ENCODE measurements at regions not wholly inside any gene's neighbourhood (a gene's known extent, or its start where the extent isn't known, plus 50 kb on each side); places are given as distances from the start of the nearest gene placed in this dataset.

DNA sequence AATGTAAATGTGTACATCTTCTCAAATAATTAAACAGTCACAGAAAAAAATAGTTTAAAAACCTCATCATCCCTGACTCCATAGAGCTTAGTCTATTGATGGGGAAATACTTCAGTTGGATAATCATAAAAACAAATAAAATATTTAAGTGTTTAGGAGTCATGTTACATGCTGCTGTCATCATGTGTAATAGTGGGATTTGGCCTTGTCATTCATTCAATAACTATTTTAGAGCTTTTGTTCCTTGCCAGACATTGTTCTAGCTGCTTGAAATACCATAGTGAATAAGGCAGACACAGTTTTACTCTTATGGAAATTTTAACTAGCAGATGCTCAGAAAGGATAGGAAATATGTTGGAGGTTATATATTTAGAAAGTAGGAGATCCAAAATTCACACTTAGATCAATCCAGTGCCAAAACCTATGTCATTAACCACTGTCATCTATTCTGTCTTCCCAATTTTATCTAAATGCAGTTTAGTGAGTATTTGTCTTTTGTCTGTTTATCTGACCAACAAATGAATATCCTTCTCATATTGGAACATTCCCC lies 324.7 kb downstream of the CASP12 start:
- DNase-seq, result no peak
- in situ Hi-C loops (cut with HindIII; ENCODE audit: low pct_ligation_motif_present, low pct_unique_long_range_greater_than_20kb, low sequenced_read_pairs), result no loop called here

DNA sequence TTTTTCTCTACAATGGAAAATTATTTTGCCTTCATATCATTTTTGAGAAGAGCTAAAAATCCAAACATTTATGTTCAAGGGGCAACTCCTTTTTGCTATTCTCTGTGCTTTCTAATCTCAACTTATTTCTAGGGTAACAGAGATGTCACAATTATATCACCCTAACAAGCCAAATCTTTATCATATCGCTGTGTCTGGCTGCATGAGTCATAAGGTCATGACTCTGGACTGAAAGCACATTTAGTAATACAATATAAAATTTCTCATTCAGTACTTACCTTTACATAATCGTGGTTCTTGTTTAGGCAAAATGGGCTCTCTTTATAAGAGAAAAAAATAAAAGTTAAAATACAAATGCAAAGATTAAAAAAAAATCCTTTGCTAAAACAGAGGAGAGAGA lies 326.0 kb downstream of the CASP12 start:
- in situ Hi-C loops (cut with HindIII; ENCODE audit: low pct_ligation_motif_present, low pct_unique_long_range_greater_than_20kb, low sequenced_read_pairs), result no loop called here

DNA sequence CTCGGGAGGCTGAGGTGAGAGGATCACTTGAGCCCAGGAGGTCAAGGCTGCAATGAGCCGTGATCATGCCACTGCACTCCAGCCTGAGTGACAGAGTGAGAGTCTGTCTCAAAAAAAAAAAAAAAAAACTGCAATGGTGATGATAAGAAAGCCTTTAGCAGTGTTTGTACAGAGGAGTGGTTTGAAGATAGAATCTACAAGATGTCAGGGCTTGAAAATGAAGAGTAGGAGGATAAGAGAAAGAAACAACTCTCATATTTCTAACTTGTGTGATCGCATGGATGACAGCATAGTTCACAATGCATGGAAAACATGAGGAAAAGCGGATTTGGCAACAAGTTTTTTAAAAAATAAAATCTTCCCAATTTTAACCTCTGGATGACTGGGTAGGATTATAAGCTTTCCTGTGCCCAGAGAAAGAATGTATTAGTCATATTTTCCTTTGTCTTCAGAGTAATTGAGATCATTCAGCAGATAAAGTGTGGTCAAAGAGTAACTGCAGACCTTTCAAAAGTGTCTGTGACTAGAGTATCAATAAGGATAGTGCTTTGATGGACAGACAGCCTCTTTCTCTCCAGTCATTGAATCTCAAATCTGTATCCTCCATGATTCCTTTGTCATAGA lies 328.1 kb downstream of the CASP12 start:
- no peak for DNase-seq
- in situ Hi-C loops (cut with HindIII; ENCODE audit: low pct_ligation_motif_present, low pct_unique_long_range_greater_than_20kb, low sequenced_read_pairs), result no loop called here

More for the DNA sequence above, 326.0 kb downstream of the CASP12 start:
- DNase-seq, result no peak

DNA sequence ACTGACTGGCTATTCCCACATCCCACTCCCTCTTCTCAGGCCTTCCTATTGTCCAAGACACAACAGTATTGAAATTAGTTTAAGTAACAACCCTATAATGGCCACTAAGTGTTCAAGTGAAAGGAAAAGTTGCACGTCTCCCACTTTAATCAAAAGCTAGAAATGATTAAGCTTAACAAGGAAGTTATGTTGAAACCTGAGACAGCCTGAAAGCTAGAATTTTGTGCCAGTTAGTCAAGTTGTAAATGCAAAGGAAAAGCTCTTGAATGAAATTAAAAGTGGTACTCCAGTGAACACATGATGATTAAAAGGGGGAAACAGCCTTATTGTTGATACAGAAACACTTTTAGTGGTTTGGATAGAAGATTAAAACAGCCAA lies 332.7 kb downstream of the CASP12 start:
- no peak for DNase-seq
- in situ Hi-C loops (cut with HindIII; ENCODE audit: low pct_ligation_motif_present, low pct_unique_long_range_greater_than_20kb, low sequenced_read_pairs), result no loop called here

DNA sequence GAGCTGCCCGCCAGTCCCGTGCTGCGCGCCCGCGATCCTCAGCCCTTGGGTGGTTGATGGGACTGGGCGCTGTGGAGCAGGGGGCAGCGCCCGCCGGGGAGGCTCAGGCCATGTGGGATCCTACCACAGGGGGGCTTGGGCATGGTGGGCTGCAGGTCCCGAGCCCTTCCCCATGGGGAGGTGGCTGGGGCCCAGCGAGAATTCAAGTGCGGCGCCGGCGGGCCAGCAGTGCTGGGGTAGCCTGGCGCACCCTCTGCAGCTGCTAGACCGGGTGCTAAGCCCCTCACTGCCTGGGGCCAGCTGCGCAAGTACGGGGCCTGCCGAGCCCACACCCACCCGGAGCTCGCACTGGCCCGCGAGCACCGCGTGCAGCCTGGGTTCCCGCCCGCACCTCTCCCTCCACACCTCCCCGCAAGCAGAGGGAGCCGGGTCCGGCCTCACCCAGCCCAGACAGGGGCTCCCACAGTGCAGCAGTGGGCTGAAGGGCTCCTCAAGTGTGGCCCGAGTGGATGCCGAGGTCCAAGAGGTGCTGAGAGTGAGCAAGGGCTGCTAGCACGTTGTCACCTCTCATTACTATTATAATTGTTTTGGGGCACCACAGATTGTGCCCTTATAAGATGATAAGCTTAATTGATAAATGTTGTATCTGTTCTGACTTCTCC lies 333.2 kb downstream of the CASP12 start:
- in situ Hi-C loops (cut with HindIII; ENCODE audit: low pct_ligation_motif_present, low pct_unique_long_range_greater_than_20kb, low sequenced_read_pairs), result no loop called here
- no peak for DNase-seq

DNA sequence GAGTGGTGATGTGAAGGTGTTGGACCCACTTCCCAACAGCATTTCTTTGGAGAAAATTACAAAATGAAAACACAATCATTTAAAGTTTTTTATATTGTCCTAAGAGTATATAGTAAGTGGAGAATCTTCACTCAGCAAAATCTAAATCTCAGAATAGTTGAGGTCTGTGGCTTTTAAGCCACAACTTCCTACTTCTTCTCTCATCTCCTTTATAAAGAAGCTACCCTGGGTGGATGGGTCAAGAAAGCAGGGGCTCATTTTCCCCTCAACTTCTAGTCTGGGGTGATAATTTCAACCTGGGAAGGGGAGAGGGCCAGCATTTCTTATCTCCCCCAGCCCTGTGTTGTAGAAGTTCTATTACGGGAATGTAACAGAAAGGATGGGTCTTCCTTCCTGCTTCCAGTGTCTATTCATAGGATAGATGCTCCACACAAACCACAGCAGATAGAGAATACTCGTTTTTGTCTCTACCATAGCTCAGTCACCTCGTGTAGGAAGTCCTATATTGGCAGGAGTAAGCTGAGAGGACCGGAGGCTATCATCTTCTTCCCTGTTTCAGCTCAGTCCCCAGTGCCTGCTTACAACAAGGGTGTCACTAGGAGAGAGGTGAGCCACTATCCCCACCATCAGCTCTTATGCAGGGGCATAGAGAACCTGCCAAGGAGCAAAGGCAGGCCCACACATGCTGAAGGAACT lies 341.5 kb downstream of the CASP12 start:
- DNase-seq, result no peak
- in situ Hi-C loops (cut with HindIII; ENCODE audit: low pct_ligation_motif_present, low pct_unique_long_range_greater_than_20kb, low sequenced_read_pairs), result no loop called here

DNA sequence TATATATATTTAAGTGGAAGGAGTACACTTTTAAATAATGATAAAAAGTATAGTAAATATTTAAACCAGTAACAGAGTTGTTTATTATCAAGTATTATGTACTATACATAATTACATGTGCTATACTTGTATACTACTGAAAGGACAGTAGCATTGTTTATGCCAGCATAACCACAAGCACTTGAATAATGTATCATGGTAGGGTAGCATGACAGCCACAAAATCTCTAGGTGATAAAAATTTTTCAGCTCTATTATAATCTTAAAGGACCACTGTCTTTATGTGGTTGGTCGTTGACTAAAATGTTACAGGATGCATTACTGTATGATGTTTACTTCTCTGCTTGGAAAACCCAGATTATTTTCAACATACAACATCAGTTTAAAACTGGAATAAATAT lies 349.2 kb downstream of the CASP12 start:
- in situ Hi-C loops (cut with HindIII; ENCODE audit: low pct_ligation_motif_present, low pct_unique_long_range_greater_than_20kb, low sequenced_read_pairs), result no loop called here
- no peak for DNase-seq

DNA sequence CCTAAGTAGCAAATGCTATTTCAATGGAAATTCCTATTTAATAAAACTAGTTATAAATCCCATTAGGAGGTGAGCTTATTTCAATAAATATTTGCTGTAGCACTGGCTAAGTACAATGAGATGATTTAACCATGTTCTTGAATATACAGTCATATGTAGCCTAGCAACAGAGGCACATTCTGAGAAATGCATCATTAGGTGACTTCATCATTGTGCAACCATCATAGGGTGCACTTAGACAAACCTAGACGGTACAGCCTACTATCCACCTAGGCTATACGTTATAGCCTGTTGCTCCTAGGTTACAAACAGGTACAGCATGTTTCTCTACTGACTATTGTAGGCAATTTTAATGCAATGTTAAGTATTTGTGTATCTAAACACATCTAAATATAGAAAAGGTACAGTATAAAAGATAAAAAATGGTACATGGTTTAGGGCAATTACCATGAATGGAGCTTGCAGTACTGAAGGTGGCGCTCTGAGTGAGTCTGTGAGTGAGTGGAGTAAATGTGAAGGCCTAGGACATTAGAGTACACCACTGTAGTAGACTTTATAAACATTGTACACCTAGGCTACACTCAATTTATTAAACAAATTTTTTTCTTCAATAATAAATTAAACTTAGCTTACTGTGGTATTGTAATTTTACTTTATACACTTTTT lies 350.1 kb downstream of the CASP12 start:
- in situ Hi-C loops (cut with HindIII; ENCODE audit: low pct_ligation_motif_present, low pct_unique_long_range_greater_than_20kb, low sequenced_read_pairs), result no loop called here
- peak; percentile 3 for DNase-seq

DNA sequence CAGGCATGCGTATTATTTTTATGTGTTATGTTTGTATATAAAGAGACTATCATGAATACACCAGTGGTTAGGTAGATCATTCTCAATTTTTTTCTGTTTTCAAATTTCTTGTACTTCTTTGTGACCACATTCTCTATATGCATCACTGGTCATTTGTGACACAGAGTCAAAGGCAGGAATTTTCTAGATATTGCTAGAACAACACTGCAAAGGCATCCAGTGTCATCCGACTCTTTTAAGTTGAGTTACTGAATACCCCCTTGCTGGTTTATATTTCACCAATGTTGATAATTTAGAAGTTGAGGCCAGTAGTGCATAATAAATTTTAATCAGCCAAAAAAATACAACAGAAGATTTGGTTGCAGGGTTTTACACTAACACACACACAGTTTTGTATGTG lies 351.8 kb downstream of the CASP12 start:
- in situ Hi-C loops (cut with HindIII; ENCODE audit: low pct_ligation_motif_present, low pct_unique_long_range_greater_than_20kb, low sequenced_read_pairs), result no loop called here
- DNase-seq, result peak; percentile 84

DNA sequence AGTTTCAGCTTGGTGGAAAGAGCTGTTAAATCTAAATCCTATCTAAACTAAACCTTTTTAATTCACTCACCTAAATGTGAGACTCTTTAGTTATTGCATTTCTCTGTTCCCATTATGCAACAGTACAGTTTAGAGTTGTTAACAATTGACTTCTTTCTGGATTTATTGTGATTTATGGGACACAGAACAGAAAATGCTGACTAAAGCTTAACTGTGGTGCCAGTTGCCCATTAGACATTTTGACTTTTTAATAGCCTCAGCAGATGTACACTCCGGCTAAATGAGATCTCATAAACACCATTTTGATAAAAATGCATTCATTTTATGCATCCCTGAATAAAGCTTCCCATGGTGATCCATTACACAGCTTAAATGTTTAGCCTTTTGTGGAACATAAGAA lies 356.6 kb downstream of the CASP12 start:
- in situ Hi-C loops (cut with HindIII; ENCODE audit: low pct_ligation_motif_present, low pct_unique_long_range_greater_than_20kb, low sequenced_read_pairs), result no loop called here
- DNase-seq, result no peak

DNA sequence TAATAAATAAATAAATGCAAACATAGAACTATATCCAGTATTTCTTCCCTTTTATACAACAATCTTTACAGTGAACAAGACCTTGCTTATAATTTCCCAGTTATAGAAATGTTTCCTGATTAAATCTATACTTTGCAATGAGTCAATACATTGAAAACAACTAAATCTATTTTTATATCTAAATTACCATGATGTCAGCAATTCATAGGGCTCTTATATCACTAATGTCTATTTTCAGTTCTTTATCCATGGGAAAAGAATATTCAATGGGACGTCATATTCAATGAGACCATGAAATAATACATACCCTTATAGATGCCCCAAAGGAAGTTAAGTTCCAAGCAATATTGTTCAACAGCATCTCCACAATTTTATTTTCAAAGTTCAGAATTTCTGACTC lies 359.9 kb downstream of the CASP12 start:
- DNase-seq, result no peak
- in situ Hi-C loops (cut with HindIII; ENCODE audit: low pct_ligation_motif_present, low pct_unique_long_range_greater_than_20kb, low sequenced_read_pairs), result no loop called here

DNA sequence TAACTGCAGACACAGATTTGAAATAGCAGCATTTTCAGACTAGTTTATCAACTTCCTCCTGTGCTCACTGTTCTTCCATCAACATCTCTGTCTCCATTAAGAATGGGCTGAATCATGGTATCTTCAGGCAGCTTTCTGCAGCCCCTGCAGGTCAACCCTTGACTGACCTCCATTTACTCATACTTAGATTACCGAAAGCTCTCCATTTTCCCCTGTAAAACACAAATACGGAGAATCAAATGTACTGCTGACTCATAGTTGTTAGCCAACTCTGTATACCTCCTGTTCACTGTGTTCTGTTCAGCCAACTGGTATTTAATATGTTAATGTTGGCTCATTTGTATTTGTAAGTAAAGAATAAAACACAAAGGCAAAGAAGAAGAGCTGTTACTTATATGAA lies 364.0 kb downstream of the CASP12 start:
- in situ Hi-C loops (cut with HindIII; ENCODE audit: low pct_ligation_motif_present, low pct_unique_long_range_greater_than_20kb, low sequenced_read_pairs), result no loop called here
- DNase-seq, result no peak

DNA sequence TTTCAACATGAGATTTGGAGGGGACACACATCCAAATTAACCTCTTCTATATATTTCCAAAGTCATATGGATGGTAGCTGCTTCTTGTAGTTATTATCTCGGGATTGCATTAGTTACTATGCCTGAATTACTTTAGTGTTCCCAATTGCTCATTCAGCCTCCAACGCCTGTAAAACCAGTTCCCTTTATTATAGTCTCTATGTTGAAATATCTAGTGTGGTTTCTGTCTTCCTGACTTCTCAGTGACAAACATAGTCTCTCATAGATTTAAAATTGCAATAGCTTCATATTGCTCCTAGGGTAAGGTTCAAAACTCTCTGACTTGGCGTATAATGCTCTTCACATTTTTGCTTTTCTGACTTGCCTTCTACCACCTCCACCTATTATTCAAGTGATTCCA lies 366.4 kb downstream of the CASP12 start:
- in situ Hi-C loops (cut with HindIII; ENCODE audit: low pct_ligation_motif_present, low pct_unique_long_range_greater_than_20kb, low sequenced_read_pairs), result no loop called here
- DNase-seq, result no peak

DNA sequence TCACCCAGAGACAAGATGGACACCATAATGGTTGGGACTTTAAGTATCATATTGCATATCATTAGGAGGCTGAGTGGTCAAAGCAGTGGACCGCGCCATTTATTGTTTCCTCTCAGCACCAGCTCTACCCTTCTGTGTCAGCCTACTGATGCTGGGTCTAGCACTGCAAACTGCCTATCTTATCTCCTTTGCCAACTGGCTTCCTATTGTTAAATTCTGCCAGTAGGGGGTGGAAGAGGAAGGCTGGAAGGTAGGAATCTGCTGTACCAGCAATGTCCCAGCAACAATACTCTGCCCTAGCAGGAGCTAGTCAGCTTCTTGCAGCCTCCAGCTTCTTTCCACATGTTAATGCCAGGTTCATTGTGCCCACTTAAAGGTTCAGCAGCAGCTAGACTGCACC lies 367.1 kb upstream of the PDGFD start:
- peak; percentile 29 for DNase-seq
- in situ Hi-C loops (cut with HindIII; ENCODE audit: low pct_ligation_motif_present, low pct_unique_long_range_greater_than_20kb, low sequenced_read_pairs), result no loop called here

DNA sequence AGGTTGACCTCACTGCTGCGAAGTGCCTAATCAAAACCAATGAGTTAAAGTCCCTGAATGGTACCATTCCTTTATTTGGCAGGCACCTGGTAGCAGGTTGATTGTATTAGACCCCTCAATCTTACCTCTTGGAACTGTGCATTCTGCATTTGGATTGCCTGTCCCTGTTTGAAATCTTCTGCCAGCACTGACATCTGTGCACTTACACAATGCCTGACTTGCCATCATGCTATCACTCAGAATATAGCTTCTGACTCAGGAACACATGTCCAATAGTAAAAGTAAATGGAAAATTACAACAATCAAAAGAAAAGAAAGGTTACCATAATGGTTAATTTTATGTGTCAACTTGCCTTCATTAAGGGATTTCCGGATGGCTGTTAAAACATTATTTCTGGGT lies 366.0 kb upstream of the PDGFD start:
- DNase-seq, result no peak
- in situ Hi-C loops (cut with HindIII; ENCODE audit: low pct_ligation_motif_present, low pct_unique_long_range_greater_than_20kb, low sequenced_read_pairs), result no loop called here

DNA sequence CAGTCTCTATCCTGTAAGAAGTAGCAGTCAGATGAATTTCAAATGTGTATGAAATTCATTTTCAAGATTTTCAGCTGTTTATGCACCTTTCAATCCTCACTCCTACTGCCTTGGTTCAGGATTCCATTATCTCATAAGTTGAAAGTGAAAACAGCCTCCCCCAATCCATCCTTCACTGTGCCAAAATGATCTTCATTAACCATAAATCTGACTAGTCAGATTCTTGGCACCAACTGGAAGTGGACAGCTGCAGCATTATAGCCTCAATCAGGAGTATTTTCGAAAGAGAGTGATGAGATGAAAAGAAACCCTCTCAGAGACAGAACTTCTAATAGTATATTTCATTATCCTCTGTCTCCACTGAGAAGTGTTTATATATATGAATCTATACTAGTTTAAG lies 365.3 kb upstream of the PDGFD start:
- no peak for DNase-seq
- in situ Hi-C loops (cut with HindIII; ENCODE audit: low pct_ligation_motif_present, low pct_unique_long_range_greater_than_20kb, low sequenced_read_pairs), result no loop called here

DNA sequence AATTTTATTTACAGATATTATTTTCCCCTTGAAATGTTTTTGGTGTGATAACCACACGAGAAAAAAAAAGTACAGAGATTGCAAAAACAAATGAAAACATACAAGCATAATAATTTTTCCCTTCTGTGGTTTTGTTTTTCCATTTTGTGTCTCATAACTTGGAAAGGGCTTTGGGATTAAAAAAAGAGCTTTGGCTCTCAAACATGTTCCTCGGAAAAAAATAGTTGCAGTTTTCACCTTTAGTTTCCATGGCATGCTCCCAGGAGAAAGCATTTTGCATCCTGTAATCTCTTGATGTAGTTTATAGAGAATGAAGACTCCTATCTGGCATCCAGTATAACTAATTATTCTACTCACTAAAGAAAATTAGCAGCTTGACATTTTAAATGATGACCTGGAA lies 362.1 kb upstream of the PDGFD start:
- DNase-seq, result no peak
- in situ Hi-C loops (cut with HindIII; ENCODE audit: low pct_ligation_motif_present, low pct_unique_long_range_greater_than_20kb, low sequenced_read_pairs), result no loop called here

DNA sequence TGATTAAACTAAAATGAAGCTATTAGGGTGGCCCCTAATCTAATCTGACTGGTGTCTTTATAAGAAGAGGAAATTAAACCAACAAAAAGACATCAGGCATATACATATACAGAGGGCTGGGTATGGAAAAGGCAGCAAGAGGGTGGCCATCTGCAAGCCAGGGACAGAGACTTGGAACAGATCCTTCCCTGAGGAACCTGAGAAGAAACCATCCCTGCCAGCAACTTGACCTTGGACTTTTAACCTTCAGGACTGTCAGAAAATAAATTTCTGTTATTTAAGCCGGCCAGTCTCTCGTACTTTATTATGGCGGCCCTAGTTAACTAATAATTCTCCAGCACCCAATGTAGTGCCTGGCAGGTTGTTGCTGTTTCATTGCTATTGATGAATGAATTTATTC lies 361.5 kb upstream of the PDGFD start:
- no peak for DNase-seq
- in situ Hi-C loops (cut with HindIII; ENCODE audit: low pct_ligation_motif_present, low pct_unique_long_range_greater_than_20kb, low sequenced_read_pairs), result no loop called here

DNA sequence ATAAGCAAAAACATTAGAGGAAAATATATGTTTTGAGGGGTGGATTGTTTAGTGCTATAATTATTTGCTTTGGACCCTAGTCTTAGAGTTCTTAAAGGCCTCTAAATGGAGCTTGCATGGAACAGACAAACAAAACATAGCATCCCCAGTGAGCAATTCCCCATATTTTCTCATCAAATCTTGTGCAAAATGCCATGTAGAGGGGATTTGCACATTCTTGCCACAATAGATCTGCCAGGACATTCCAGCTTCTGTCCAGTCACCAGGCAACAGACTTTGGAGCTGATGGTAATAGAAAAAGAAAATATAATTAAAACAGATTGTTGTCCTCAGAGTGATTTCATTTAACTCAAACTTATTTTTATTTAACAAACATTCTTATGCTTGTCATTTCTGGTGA lies 360.3 kb upstream of the PDGFD start:
- no peak for DNase-seq
- in situ Hi-C loops (cut with HindIII; ENCODE audit: low pct_ligation_motif_present, low pct_unique_long_range_greater_than_20kb, low sequenced_read_pairs), result no loop called here

All from ACHN (cell line).